ENCODE measurements at regions not wholly inside any gene's neighbourhood (a gene's known extent, or its start where the extent isn't known, plus 50 kb on each side); places are given as distances from the start of the nearest gene placed in this dataset.
A peak's percentile ranks its signal among the peaks of the same experiment; 100 is the strongest.
"Not testable (repeated sequence)": the region's sequence is repeated elsewhere in the genome, so short reads cannot be mapped to it uniquely, and the experiment has no call there.

DNA sequence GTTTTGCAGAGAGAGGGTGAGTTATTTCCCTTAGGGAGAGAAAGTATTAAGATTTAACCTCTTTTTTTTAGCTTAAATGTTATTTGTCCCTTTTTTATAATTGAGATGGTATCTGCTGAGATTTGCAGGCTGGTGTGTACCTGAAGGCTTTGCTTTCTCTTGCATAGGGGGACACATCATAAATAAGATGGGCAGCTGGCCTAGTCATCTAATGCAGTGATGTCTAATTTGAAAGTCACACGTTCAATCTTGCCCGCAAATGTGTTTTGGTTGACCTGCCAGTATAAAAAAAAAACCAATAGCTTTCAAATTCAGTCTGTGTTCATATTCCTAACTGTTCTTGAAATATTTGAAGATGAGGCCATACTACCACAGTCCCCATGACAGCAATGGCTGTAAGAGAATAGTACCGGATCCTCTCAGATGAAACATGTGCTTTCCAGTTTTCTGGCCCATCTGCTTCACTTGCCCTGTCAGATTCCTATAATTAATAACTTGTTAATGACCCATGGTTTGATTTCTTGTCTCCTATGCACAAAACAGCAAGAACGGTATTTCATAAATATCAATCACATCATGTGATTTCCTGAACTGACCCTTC is 914.2 kb downstream of the IPMK start:
- no peak for DNase-seq
- in situ Hi-C loops (cut with HindIII; ENCODE audit: low pct_ligation_motif_present, low pct_unique_long_range_greater_than_20kb, low sequenced_read_pairs) = no loop called here

DNA sequence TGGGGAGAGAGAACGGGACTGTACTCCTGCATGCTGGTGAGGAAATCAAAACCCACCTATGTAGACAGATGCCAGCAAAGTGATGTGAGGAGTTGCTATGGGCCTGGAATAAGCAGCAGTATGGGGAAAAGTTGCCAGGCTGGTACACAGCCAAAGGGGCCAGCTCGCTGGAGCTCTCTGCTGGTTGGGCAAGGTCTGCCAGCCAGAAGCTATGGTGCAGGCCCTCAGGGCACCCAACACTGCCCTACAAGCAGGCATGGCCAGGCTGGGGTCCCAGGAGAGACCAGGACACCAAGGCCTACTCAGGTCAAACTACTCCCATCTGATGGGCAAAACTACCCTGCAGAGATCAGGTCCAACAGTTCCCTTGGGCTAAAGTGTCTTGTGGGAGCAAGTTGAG is 916.6 kb downstream of the IPMK start:
- in situ Hi-C loops (cut with HindIII; ENCODE audit: low pct_ligation_motif_present, low pct_unique_long_range_greater_than_20kb, low sequenced_read_pairs) = no loop called here
- no peak for DNase-seq

DNA sequence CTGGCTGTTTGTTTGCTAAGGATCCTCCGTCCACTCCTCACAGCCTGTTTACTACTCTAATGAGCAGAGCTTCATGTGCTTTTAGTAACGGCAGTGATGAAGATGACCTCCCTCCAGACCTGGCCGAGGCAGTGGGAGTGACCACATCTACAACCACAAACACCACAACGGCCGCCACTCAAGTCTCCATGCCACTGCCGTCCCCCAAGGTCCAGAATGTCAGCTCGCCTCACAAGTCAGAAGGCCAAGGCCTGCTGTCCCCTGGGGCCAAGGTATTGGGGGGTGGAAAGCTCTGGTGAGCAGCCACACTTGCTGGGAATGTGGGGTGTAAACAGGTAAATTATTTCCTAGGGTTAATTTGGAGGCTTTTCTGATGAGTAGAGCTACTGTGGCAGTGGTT is 926.4 kb downstream of the IPMK start:
- in situ Hi-C loops (cut with HindIII; ENCODE audit: low pct_ligation_motif_present, low pct_unique_long_range_greater_than_20kb, low sequenced_read_pairs) = no loop called here

DNA sequence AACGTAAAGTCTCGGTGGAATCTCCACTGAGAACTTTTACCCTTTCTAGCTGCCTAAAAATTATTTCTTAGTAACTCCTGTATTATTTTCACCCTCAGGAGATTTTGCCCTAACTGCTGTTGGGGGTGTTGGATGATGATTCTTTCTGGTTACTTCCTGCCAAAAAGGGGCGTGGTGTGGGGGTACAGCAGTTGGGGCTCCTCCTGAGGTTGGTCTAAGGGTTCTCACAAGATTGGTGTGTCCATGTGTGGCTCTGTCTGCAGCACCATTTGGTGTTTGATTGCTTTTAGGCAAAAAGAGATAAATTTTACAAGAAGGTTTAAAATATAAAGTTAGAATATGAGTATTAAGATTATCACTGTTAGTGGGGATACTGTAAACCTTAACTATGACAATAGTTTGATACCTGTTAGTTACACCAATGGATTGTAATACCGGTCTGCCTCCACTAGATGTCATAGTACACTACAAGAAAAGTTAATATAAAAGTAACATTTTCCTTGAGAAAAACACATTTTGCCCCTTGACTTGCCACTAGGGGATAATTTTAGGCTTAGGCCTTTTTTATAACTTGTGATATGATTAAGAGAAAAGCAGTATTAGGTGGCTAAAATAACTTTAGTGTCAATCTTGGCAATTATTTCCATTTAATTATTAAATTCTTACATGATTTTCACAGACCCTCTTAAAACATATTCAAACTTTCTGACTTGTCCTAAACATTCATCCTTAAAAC is 928.7 kb downstream of the IPMK start:
- peak; percentile 71 for DNase-seq
- in situ Hi-C loops (cut with HindIII; ENCODE audit: low pct_ligation_motif_present, low pct_unique_long_range_greater_than_20kb, low sequenced_read_pairs) = no loop called here

More for the DNA sequence above, 926.4 kb downstream of the IPMK start:
- DNase-seq = no peak

DNA sequence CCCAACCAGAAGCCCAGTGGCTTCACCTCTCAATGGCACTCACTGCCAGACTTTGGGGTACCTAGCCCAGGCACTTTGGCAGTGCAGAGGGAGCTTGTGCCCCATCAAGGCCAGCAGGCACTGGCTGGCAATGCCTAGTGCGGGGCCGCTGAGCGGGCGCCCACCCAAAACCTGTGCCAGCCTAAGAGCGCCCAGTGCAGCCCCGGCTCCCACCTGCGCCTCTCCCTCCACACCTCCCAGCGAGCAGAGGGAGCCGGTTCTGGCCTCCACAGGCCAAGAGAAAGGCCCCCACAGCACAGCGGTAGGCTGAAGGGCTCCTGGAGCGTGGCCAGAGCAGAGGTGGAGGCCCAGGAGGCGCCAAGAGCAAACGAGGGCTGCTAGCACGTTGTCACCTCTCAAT is 930.8 kb downstream of the IPMK start:
- in situ Hi-C loops (cut with HindIII; ENCODE audit: low pct_ligation_motif_present, low pct_unique_long_range_greater_than_20kb, low sequenced_read_pairs) = no loop called here
- DNase-seq = no peak

DNA sequence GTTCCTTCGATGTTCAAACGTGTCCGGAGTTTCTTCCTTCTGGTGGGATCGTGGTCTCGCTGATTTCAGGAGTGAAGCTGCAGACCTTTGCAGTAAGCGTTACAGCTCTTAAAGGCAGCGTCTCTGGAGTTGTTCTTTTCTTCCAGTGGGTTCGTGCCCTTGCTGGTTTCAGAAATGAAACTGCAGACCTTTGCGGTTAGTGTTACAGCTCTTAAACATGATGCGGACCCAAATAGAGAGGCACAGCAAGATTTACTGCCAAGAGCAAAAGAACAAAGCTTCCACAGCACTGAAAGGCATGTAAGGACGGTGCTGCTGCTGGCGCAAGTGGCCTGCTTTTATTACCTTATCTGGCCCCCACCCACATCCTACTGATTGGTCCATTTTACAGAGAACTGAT is 931.4 kb downstream of the IPMK start:
- DNase-seq = no peak
- in situ Hi-C loops (cut with HindIII; ENCODE audit: low pct_ligation_motif_present, low pct_unique_long_range_greater_than_20kb, low sequenced_read_pairs) = no loop called here

DNA sequence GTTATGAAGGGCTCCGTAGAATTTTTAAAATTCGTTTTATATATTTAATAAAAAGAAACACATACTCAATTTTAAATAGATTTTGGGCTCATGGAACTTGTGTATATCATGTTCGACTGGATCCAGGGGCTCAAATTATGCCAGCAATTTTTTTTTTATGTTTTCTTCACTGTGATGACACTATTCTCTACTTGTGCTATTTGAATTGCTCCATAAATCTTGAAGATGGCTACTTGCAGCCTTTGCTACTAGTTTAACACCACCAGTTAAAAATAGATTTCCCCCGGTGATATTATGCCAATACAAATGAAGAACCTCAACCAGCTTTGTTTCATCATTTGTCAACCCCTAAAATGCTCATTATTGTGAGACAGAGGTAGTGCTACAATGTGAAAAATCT is 933.2 kb downstream of the IPMK start:
- in situ Hi-C loops (cut with HindIII; ENCODE audit: low pct_ligation_motif_present, low pct_unique_long_range_greater_than_20kb, low sequenced_read_pairs) = no loop called here
- DNase-seq = no peak

DNA sequence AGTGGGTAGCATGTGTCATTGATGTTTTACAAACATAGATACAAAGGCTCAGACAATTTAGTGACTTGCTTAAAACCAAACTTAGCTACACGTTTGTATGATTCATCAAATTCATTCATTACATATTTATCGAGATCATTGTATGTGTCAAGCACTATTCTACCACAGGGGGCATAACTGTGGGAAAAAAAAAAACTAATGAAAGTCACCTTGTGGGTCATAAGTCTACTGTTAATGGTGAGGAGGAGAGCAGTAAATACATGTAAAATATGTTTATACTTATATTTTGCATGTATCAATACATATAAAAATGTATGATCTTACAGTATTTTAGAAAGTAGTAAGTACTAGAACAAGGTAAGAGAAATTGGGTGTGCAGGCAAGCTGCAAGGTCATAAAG is 933.8 kb downstream of the IPMK start:
- no peak for DNase-seq

DNA sequence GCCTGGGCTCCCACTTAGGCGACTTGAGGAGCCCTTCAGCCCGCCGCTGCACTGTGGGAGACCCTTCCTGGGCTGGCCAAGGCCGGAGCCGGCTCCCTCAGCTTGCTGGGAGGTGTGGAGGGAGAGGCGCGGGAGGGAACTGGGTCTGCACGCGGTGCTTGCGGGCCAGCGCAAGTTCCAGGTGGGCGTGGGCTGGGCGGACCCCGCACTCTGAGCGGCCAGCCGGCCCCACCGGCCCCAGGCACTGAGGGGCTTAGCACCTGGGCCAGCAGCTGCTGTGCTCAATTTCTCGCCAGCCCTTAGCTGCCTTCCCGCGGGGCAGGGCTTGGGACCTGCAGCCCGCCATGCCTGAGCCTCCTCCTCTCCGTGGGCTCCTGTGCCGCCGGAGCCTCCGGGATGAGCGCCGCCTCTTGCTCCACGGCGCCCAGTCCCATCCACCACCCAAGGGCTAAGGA is 946.3 kb downstream of the IPMK start:
- DNase-seq; in situ Hi-C loops (cut with HindIII; ENCODE audit: low pct_ligation_motif_present, low pct_unique_long_range_greater_than_20kb, low sequenced_read_pairs): not testable (repeated sequence)

More for the DNA sequence above, 933.8 kb downstream of the IPMK start:
- in situ Hi-C loops (cut with HindIII; ENCODE audit: low pct_ligation_motif_present, low pct_unique_long_range_greater_than_20kb, low sequenced_read_pairs) = no loop called here

DNA sequence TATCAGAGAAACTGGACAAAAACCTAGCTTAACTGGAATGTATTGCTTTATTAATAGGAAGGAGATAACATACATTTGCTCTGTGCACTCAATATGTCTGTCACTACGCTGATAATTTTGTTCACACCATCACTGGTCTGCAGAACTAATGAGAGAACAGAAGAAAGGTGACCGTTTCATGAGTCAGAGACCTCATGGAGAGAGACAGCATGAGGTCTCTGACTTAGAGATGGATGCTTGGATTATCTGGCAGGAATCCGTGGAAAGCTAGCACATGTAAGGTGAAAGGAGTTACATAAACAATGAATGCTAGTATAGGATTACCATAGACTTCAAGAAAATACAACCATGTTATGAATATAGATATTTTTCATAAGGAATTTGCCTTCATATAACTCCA is 947.3 kb downstream of the IPMK start:
- in situ Hi-C loops (cut with HindIII; ENCODE audit: low pct_ligation_motif_present, low pct_unique_long_range_greater_than_20kb, low sequenced_read_pairs) = no loop called here
- no peak for DNase-seq

DNA sequence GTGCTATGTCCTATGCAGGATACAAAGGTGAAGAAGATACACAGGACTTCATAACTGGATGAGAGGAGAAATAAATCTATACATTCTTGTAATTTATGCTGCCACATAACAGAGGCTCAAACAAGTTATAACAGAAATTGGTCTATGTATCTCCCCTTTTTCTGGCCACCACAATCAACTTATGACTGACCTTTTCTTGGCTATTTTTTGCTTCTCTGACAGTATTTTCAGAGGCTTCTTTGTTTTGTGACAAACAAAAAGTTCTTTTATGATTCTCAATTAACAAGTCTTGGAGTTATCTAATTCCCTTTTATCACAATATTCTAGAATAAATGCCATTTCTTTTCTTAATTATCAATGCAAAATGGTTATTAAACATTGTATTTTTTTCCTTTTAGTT is 953.0 kb upstream of the ZWINT start:
- in situ Hi-C loops (cut with HindIII; ENCODE audit: low pct_ligation_motif_present, low pct_unique_long_range_greater_than_20kb, low sequenced_read_pairs) = no loop called here
- no peak for DNase-seq

DNA sequence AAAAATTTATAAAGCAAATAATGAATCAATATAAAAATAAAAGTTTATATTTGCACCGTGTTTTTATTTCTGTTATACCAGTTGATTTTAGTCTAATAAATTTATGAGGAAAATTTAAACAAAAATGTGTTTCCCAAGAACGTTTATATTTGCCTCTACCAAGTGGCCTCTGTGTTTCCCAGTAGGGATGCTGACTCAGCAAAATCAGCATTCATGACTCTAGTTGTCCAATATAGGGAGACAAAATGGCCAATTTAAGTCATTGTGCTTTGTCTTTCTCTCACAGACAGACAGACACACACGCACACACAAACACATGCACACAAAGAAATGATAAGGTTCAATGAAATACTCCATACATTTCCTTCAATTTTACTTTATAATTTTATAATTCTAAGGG is 942.5 kb upstream of the ZWINT start:
- no peak for DNase-seq
- in situ Hi-C loops (cut with HindIII; ENCODE audit: low pct_ligation_motif_present, low pct_unique_long_range_greater_than_20kb, low sequenced_read_pairs) = no loop called here

DNA sequence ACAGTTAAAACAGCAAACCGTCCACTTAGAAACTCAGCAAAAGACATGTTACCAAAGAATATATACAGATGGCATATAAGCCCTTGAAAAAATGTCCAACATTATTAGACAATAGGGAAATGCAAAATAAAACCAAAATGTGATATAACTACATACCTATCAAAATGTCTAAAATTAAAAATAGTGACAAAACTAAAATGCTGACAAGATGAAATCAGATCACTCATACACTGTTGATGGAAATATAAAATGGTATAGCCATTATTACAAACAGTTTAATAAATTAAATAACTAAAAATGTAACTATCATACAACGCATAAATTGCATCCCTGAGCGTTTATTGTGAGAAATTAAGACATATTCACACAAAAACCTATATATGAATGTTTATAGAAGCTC is 939.7 kb upstream of the ZWINT start:
- DNase-seq = no peak
- in situ Hi-C loops (cut with HindIII; ENCODE audit: low pct_ligation_motif_present, low pct_unique_long_range_greater_than_20kb, low sequenced_read_pairs) = no loop called here

DNA sequence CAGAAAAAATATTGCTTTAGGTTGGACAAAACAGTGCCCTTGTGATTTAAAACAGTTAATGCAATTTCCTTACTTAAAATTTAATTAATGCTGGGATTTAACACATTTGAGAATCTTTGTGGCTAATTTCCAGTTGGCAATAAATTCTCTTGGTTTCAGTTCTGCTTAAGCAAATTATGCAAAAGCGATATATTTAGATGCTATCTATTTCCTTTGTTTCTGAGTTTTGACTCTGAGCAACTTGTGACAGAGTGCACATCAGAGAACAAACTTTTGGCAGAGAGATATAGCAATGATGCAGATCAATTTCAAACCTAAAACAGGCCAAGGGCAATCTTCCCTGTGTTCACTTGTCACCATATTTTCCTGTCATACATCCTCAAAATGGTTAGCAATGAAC is 933.6 kb upstream of the ZWINT start:
- in situ Hi-C loops (cut with HindIII; ENCODE audit: low pct_ligation_motif_present, low pct_unique_long_range_greater_than_20kb, low sequenced_read_pairs) = no loop called here
- DNase-seq = no peak

DNA sequence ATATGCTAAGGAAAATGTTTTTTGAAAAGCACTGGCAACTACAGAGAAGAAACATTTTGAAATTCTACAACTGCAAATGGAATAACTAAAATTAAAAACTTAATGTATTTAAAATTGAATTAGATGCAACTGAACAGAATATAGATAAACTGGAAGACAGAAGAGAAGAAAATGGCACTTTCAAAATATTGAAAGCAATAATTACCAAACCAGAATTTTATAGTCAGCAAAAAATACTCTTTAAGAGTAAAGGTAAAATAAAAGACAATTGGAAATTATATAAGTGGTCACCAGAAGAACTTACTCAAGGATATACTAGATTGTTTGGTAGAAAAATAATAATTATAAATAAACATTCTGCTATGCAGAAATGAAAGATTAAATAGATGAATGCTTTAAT is 927.7 kb upstream of the ZWINT start:
- no peak for DNase-seq
- in situ Hi-C loops (cut with HindIII; ENCODE audit: low pct_ligation_motif_present, low pct_unique_long_range_greater_than_20kb, low sequenced_read_pairs) = no loop called here

DNA sequence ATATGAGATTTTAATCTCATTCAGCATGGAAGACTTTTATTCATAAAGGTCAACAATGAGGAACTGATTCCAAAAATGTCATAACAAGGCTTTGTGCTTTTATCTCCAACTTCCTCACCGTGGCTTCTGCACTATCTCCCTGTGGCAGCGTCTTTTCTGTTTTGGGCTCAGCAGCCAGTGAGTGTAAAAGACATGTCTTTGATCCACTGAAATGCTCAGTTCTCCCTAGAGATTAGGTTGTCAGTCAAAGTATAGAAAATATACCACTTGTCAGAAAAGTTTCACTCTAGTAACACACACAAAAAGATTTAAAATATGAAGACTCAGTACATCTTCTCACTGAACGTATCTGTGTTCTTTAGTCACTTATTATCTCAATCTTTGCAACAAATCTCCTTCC is 901.8 kb upstream of the ZWINT start:
- DNase-seq = no peak

DNA sequence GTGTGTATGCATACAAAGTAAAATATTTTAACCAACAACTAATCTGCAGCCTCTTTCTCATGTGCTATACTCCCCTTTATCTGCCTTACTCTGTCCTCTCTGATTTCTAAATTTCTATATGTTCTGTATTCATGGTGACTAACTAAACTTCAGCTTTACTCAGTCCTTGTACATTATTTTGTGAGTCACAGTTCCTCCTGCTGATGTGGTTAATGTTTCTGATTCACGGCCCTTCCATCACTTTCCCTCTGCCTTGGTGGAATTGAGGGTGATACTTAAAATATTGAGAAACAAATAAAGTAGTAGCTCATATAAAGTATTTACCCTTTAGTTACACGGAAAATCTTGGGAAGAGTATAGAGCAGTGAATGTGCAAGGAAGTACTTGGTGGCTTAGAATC is 899.1 kb upstream of the ZWINT start:
- in situ Hi-C loops (cut with HindIII; ENCODE audit: low pct_ligation_motif_present, low pct_unique_long_range_greater_than_20kb, low sequenced_read_pairs) = no loop called here
- no peak for DNase-seq

More for the DNA sequence above, 901.8 kb upstream of the ZWINT start:
- in situ Hi-C loops (cut with HindIII; ENCODE audit: low pct_ligation_motif_present, low pct_unique_long_range_greater_than_20kb, low sequenced_read_pairs) = no loop called here

DNA sequence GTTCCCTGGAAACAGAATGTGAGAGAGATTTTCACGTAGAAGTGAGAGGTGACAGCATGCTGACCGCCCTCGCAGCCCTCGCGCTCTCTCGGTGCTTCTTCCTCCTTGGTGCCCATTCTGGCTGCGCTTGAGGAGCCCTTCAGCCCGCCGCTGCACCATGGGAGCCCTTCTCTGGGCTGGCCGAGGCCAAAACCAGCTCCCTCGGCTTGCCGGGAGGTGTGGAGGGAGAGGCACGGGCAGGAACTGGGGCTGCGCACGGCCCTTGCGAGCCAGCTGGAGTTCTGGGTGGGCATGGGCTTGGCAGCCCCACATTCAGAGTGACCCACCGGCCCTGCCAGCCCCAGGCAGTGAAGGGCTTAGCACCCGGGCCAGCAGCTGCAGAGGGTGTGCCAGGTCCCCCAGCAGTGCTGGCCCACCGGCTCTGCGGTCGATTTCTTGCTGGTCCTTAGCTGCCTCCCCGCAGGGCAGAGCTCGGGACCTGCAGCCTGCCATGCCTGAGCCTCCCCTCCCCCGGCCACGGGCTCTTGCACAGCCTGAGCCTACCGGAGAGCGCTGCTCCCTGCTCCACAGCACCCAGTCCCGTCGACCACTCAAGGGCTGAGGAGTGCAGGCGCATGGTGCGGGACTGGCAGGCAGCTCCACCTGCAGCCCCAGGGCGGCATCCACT is 888.7 kb upstream of the ZWINT start:
- in situ Hi-C loops (cut with HindIII; ENCODE audit: low pct_ligation_motif_present, low pct_unique_long_range_greater_than_20kb, low sequenced_read_pairs) = no loop called here
- DNase-seq = no peak

DNA sequence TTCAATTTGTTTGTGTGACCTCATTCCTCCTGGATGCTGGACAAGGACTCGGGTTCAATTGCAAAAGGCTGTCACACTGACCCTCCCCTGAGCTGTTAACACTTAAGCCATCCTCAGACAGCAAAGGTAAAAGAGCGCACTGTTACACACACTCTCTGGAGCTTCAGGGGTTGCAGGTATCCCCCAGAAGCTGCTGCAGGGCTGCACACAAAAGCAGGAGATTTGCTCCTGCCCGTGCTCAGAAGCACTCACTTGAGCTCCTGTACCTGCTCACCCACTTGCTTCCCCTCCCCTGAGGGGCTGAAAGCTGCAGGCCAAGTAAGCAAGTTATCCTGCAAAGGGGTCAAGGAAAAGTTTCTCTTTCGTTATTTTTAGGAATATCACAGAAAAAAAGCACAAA is 886.2 kb upstream of the ZWINT start:
- in situ Hi-C loops (cut with HindIII; ENCODE audit: low pct_ligation_motif_present, low pct_unique_long_range_greater_than_20kb, low sequenced_read_pairs) = no loop called here
- no peak for DNase-seq

DNA sequence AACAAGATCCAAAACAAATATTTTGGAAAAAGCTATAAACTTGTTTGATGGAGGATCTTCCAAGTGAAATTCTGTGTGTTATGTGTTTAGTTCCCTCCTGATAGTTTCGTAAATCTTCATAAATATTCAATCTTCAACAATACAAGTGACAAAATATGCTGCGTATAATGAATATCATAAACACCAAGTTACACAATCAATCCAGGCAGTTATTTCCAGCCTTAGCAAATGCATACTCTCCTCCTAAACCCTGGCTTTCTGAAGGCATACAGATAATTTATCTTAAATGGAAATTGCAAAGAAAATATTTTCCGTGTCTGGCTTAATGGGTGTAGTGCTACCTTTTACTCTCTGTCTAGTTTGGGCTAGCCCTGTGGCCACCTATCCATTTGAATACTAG is 864.9 kb upstream of the ZWINT start:
- in situ Hi-C loops (cut with HindIII; ENCODE audit: low pct_ligation_motif_present, low pct_unique_long_range_greater_than_20kb, low sequenced_read_pairs) = no loop called here
- no peak for DNase-seq
